Mucosa of rectum (tissue), 2 donors: ENCODE measurements at regions not wholly inside any gene's neighbourhood (a gene's known extent, or its start where the extent isn't known, plus 50 kb on each side); places are given as distances from the start of the nearest gene placed in this dataset.

Source experiments
- H3K27ac ChIP-seq, 2 donors: one replicate each; pipeline ENCODE4 v1.7.0; 2013; ENCODE audit warnings: inconsistent platforms in 2 of 2, low read depth in 2 of 2, low read length in 2 of 2
- H3K27me3 ChIP-seq, 2 donors: one replicate each; pipeline ENCODE4 v1.7.0; 2013; ENCODE audit warnings: low read length in 2 of 2; ENCODE audit not compliant: control insufficient read depth in 2 of 2, insufficient read depth in 2 of 2
- H3K36me3 ChIP-seq, 2 donors: one replicate each; pipeline ENCODE4 v1.7.0; 2013; ENCODE audit warnings: low read length in 2 of 2; ENCODE audit not compliant: control insufficient read depth in 2 of 2, insufficient read depth in 2 of 2
- H3K4me1 ChIP-seq, 2 donors: one replicate each; pipeline ENCODE4 v1.7.0; 2013; ENCODE audit warnings: low read length in 2 of 2, mild to moderate bottlenecking in 1 of 2; ENCODE audit not compliant: control insufficient read depth in 2 of 2, insufficient read depth in 2 of 2
- H3K4me3 ChIP-seq, 2 donors: one replicate each; pipeline ENCODE4 v1.7.0; 2013; ENCODE audit warnings: low read length in 2 of 2
- H3K9ac ChIP-seq, 2 donors: one replicate each; pipeline ENCODE4 v1.7.0; 2013; ENCODE audit warnings: low read length in 2 of 2, low read depth in 1 of 2, mild to moderate bottlenecking in 1 of 2
- H3K9me3 ChIP-seq, 2 donors: one replicate each; pipeline ENCODE4 v1.7.0; 2013; ENCODE audit warnings: low read length in 2 of 2; ENCODE audit not compliant: control insufficient read depth in 2 of 2
- donor health status: healthy.
- donor health status: Normal muscosa, but diverticular disease.

- no peaks in the 10 kb centered on the region for H3K9me3 ChIP-seq
- H3K36me3 ChIP-seq, result no peaks in the 10 kb centered on the region
- H3K27ac ChIP-seq, result no peak overlapping the region
- H3K27me3 ChIP-seq, result no peaks in the 10 kb centered on the region
- no peak overlapping the region for H3K4me3 ChIP-seq
- H3K4me1 ChIP-seq, result no peaks in the 10 kb centered on the region
- no peak overlapping the region for H3K9ac ChIP-seq
Measured at GRCh38 chr12:88662961-88663360, 82.7 kb upstream of the KITLG start.

DNA sequence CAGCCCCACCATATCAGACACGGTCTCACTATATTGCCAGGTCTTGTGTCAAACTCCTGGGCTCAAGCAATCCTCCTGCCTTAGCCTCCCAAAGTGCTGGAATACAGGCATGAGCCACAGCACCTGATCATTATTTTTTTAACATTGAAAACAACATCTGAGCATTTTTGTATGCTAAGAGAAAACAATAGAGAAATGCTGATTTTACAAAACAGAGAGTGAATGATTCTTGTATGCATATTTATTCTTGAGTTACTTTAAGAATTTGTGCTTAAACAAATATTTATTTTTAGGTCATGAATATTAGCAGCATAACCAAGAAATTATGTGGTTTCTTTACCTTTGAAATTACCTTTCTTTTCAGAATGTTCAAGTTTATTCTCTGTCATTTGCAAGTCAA lies 81.8 kb upstream of the KITLG start:
- Histone ChIP-seq H3K27ac (no peak overlapping the region), H3K4me3 (no peak overlapping the region), H3K36me3 (no peaks in the 10 kb centered on the region), H3K27me3 (no peaks in the 10 kb centered on the region), H3K9ac (no peak overlapping the region), H3K4me1 (no peaks in the 10 kb centered on the region), H3K9me3 (no peaks in the 10 kb centered on the region)

DNA sequence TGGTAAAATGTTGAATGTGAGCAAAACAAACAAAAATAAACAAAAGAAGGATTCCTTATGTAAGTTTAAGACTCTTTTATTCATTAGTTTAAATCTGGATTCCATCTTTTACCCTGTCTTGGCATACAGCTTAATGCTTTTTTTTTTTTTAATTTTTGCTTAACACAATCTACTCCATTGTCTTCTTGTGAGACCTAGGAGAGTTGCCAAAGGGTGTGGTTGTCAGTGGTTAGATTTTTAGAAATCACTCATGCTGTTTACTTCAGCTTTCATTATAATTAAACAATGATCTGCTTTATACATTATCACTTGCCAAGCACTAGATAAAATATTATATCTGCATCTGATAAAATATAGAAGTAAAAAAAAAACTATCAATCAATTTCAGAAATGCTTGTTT lies 77.7 kb upstream of the KITLG start:
- H3K36me3 ChIP-seq, result no peaks in the 10 kb centered on the region
- no peaks in the 10 kb centered on the region for H3K9me3 ChIP-seq
- H3K4me3 ChIP-seq, result no peak overlapping the region
- H3K27ac ChIP-seq, result no peak overlapping the region
- H3K27me3 ChIP-seq, result no peaks in the 10 kb centered on the region
- no peak overlapping the region for H3K9ac ChIP-seq
- H3K4me1 ChIP-seq, result no peaks in the 10 kb centered on the region

DNA sequence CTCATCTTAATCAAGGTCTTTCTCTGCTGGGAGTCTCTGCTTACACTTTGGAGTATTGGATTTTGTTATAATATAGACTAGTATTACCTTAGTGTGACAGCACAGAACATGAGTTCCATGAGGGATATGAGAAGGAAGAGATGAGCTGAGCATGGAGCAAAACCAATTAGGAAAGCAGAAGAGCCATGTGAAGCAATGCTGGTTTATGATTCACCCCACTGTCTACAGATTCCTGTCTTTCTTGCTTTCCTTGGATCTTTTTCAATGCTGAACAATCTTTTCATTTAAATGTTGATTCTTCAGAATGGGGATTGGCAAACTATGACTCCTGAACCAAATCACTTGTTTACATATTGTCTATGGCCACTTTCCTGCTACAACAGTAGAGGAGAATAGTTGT lies 70.4 kb upstream of the KITLG start:
- Histone ChIP-seq H3K4me1 (no peaks in the 10 kb centered on the region), H3K27me3 (no peaks in the 10 kb centered on the region), H3K36me3 (no peaks in the 10 kb centered on the region), H3K4me3 (no peak overlapping the region), H3K9ac (no peak overlapping the region), H3K9me3 (no peaks in the 10 kb centered on the region), H3K27ac (no peak overlapping the region)

DNA sequence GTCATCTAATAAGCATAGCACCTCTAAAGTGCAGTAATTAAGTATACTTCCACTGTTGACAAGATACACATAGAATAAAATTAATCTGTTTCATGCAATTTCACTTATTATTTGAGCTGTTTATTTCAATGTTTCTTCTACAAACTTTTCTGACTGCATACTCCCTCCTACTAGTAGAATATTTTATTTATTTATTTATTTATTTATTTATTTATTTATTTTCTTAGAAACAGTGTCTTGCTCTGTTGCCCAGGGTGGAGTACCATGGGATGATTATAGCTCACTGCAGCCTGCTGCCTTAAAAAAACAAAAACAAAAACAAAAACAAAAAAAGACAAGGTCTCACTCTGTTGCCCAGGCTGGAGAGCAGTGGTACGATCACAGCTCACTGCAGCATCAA lies 68.4 kb upstream of the KITLG start:
- Histone ChIP-seq H3K9ac (no peak overlapping the region), H3K27ac (no peak overlapping the region), H3K9me3 (no peaks in the 10 kb centered on the region), H3K4me3 (no peak overlapping the region), H3K4me1 (no peaks in the 10 kb centered on the region), H3K27me3 (no peaks in the 10 kb centered on the region), H3K36me3 (no peaks in the 10 kb centered on the region)

GRCh38 chr12:88646824-88647223 lies 66.6 kb upstream of the KITLG start:
- H3K9ac ChIP-seq, result no peak overlapping the region
- H3K9me3 ChIP-seq, result no peaks in the 10 kb centered on the region
- no peaks in the 10 kb centered on the region for H3K27me3 ChIP-seq
- H3K36me3 ChIP-seq, result no peaks in the 10 kb centered on the region
- H3K4me1 ChIP-seq, result no peaks in the 10 kb centered on the region
- no peak overlapping the region for H3K4me3 ChIP-seq
- H3K27ac ChIP-seq, result no peak overlapping the region

- Histone ChIP-seq H3K4me1 (no peaks in the 10 kb centered on the region), H3K27ac (no peak overlapping the region), H3K27me3 (no peaks in the 10 kb centered on the region), H3K36me3 (no peaks in the 10 kb centered on the region), H3K9me3 (no peaks in the 10 kb centered on the region), H3K4me3 (no peak overlapping the region), H3K9ac (no peak overlapping the region)
Measured at GRCh38 chr12:88645816-88646215, 65.5 kb upstream of the KITLG start.

DNA sequence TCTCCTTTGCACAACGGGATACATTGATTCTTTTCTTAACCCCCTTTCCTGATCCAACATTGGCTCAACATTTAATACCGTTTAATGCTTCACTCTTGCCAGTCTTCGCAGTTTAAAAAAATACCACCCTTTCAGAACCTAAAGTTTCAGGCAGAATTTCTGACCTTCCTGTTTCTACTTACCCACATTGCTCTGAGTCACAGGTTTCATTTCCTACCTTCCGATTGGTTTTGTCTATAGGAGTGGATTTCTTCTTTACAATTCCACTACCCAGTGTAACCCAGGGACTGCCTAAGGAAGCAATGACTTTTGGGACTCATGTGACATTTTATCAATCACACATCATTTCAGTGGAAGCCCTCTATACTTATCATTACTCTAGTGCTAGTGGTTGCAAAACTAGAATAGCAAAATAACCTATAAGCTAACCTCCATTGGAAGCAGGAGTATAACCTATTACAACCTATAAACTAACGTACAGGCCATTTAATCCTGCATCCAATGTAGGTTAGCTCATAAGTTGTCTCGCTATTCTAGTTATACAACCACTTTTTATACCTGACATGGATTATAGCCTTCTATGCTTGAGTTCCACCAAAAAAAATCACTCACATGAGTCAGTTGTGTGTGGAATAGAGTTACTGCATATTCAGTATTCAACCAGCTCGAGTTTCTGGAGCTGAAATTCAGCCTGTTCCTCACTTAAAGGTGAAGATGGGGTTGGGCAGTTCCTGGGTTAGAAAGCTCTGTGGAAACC lies 64.9 kb upstream of the KITLG start:
- Histone ChIP-seq H3K36me3 (no peaks in the 10 kb centered on the region), H3K27me3 (no peaks in the 10 kb centered on the region), H3K9me3 (no peaks in the 10 kb centered on the region), H3K4me3 (no peak overlapping the region), H3K27ac (no peak overlapping the region), H3K4me1 (no peaks in the 10 kb centered on the region), H3K9ac (no peak overlapping the region)

- Histone ChIP-seq H3K9ac (no peak overlapping the region), H3K9me3 (no peaks in the 10 kb centered on the region), H3K4me3 (no peak overlapping the region), H3K27ac (no peak overlapping the region), H3K36me3 (no peaks in the 10 kb centered on the region), H3K27me3 (no peaks in the 10 kb centered on the region), H3K4me1 (no peaks in the 10 kb centered on the region)
Measured at GRCh38 chr12:88643685-88644084, 63.4 kb upstream of the KITLG start.

DNA sequence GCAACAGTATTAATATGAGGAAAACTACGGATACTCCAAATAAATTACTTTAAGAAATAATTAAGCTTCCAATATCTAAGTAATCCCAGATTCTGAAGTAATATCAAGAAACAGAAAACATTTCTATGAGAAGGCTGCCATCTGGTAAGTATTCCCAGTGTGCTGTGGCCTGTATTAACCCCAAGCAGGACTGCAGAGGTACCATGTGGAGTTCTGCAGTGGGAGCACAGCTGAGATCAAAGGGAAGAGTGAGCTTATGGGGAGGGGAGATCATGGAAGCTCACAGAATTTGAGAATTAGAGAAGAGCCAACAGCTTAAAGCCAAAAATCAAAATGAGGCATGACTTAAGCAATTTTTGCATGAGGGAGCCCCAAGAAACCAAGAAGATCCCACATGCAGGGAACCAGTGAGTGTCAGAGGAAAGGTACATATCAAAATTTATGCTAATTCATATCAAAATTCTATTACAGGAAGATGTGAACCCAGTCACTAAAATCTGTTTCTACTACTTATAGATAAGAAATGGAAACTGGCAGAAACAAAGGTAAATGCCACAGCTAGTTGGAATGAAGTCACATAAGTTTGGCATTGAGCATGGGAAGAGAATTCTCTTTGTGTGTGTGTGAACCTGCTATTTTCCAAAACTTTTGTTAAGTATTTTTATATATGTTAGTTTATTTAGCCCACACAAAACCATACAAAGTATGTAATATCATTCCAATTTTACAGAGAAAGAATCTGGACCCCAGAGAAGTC lies 62.6 kb upstream of the KITLG start:
- no peaks in the 10 kb centered on the region for H3K4me1 ChIP-seq
- H3K27ac ChIP-seq, result no peak overlapping the region
- H3K27me3 ChIP-seq, result no peaks in the 10 kb centered on the region
- no peaks in the 10 kb centered on the region for H3K36me3 ChIP-seq
- no peak overlapping the region for H3K9ac ChIP-seq
- H3K4me3 ChIP-seq, result no peak overlapping the region
- no peaks in the 10 kb centered on the region for H3K9me3 ChIP-seq
